ENCODE measurements at regions not wholly inside any gene's neighbourhood (a gene's known extent, or its start where the extent isn't known, plus 50 kb on each side); places are given as distances from the start of the nearest gene placed in this dataset.

- DNase-seq: no peak
Observed at GRCh38 chr4:162727766-162728165, 438.9 kb downstream of the NAF1 start.

GRCh38 chr4:162727232-162727631 is 439.5 kb downstream of the NAF1 start:
- DNase-seq: no peak

- no peak for DNase-seq
Observed at GRCh38 chr4:162715401-162715800, 451.3 kb downstream of the NAF1 start.

GRCh38 chr4:162707962-162708361 is 458.7 kb downstream of the NAF1 start:
- DNase-seq: no peak

- DNase-seq: peak; percentile 2
Observed at GRCh38 chr4:162706632-162707031, 460.1 kb downstream of the NAF1 start.

- DNase-seq: peak; percentile 24
Observed at GRCh38 chr4:162706051-162706450, 460.6 kb downstream of the NAF1 start.

- peak; percentile 53 for DNase-seq
Observed at GRCh38 chr4:162705130-162705803, 461.4 kb downstream of the NAF1 start.

GRCh38 chr4:162700815-162701361 is 465.8 kb downstream of the NAF1 start:
- no peak for DNase-seq

GRCh38 chr4:162700358-162700757 is 466.3 kb downstream of the NAF1 start:
- DNase-seq: no peak

GRCh38 chr4:162699629-162700028 is 467.1 kb downstream of the NAF1 start:
- no peak for DNase-seq

- no peak for DNase-seq
Observed at GRCh38 chr4:162685410-162685809, 481.3 kb downstream of the NAF1 start.

- no peak for DNase-seq
Observed at GRCh38 chr4:162684998-162685397, 481.7 kb downstream of the NAF1 start.

GRCh38 chr4:162684371-162684700 is 482.4 kb downstream of the NAF1 start:
- DNase-seq: no peak

- no peak for DNase-seq
Observed at GRCh38 chr4:162683659-162684370, 482.9 kb downstream of the NAF1 start.

GRCh38 chr4:162682651-162683050 is 484.0 kb downstream of the NAF1 start:
- DNase-seq: no peak

GRCh38 chr4:162681212-162681611 is 485.5 kb downstream of the NAF1 start:
- no peak for DNase-seq

- no peak for DNase-seq
Observed at GRCh38 chr4:162675661-162676060, 491.0 kb downstream of the NAF1 start.

GRCh38 chr4:162661913-162662312 is 498.1 kb upstream of the FSTL5 start:
- DNase-seq: no peak

- no peak for DNase-seq
Observed at GRCh38 chr4:162659716-162660115, 495.9 kb upstream of the FSTL5 start.

- DNase-seq: no peak
Observed at GRCh38 chr4:162657966-162658365, 494.2 kb upstream of the FSTL5 start.

GRCh38 chr4:162650166-162650565 is 486.4 kb upstream of the FSTL5 start:
- no peak for DNase-seq

- DNase-seq: peak; percentile 50
Observed at GRCh38 chr4:162645381-162645780, 481.6 kb upstream of the FSTL5 start.

- no peak for DNase-seq
Observed at GRCh38 chr4:162644346-162644745, 480.5 kb upstream of the FSTL5 start.

- no peak for DNase-seq
Observed at GRCh38 chr4:162640152-162640551, 476.4 kb upstream of the FSTL5 start.

Measured in tongue (tissue), 1 donor.